GM12864 (cell line): ENCODE measurements at regions not wholly inside any gene's neighbourhood (a gene's known extent, or its start where the extent isn't known, plus 50 kb on each side); places are given as distances from the start of the nearest gene placed in this dataset.

Experiments
- DNase-seq: peaks from one replicate; pipeline ENCODE4 v3.0.0-alpha.2; 2011; ENCODE audit warnings: low read depth
- H3K4me3 ChIP-seq: 2 replicates; pipeline ENCODE4 v1.5.1; 2011; ENCODE audit warnings: mild to moderate bottlenecking, low read depth, low read length, control low read depth
- TF ChIP-seq, protein P1 (sequence below): IDR thresholded peaks from 2 replicates; pipeline ENCODE4 v1.5.1; 2011; ENCODE audit warnings: low read depth, mild to moderate bottlenecking, moderate library complexity, low read length, control low read depth, inconsistent platforms; ENCODE audit errors: missing control alignments

DNA sequence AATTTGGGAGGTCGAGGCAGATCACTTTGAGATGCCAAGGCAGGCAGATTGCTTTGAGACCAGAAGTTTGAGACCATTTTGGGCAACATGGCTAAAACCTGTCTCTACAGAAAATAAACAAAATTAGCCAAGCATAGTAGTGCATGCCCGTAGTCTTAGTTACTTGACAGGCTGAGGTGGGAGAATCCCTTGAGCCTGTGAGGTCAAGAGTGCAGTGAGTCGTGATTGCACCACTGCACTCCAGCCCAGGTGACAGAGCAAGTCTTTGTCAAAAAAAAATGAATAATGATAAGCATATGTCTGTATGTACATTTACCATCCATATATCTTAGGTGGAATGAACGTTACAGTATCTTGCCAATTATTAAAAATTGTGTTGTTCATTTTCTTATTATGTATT is 2447.7 kb downstream of the PCDH9 start:
- H3K4me3 ChIP-seq: no peak overlapping the region
- TF ChIP-seq, protein P1, sequence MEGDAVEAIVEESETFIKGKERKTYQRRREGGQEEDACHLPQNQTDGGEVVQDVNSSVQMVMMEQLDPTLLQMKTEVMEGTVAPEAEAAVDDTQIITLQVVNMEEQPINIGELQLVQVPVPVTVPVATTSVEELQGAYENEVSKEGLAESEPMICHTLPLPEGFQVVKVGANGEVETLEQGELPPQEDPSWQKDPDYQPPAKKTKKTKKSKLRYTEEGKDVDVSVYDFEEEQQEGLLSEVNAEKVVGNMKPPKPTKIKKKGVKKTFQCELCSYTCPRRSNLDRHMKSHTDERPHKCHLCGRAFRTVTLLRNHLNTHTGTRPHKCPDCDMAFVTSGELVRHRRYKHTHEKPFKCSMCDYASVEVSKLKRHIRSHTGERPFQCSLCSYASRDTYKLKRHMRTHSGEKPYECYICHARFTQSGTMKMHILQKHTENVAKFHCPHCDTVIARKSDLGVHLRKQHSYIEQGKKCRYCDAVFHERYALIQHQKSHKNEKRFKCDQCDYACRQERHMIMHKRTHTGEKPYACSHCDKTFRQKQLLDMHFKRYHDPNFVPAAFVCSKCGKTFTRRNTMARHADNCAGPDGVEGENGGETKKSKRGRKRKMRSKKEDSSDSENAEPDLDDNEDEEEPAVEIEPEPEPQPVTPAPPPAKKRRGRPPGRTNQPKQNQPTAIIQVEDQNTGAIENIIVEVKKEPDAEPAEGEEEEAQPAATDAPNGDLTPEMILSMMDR: no peak
- DNase-seq: no peak

DNA sequence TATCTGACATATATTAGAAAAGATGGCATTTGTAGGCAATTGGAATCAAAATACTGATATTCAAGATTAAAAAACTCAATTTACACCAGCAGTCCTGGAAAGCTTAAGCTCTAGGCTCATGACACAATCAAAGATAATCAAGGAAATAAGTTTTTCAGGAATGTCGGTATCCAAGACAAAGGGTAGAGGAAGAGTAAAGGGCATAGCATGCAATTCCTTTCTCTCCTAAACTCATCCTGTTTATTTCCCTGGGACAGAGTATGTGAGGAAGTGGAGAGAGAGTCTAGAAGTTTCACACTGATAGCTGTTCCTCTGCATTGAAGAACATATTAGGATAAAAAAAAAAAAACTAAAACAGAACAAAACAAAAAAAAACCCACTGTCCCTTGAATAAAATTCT is 2452.1 kb downstream of the PCDH9 start:
- DNase-seq: no peak
- TF ChIP-seq, protein P1: no peak
- H3K4me3 ChIP-seq: no peak overlapping the region

DNA sequence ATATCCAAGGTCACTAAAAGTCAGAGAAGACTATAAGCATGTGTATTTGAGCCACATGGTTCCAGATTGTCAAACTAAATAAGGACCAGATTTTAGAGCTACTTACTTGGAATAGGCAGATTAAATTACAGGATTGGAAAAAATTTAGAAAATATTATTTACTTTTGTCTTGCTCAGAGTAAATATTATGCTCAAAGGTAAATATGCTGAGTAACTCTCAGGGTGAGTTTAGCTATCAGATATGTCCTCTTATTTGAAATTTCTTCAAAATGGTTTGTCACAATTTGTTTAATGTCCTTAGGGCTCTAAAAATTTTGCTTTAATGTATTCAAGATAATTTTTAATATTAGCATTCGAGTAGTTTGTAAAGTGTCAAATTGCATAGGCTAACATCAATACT is 2455.2 kb downstream of the PCDH9 start:
- no peak for DNase-seq
- no peak overlapping the region for H3K4me3 ChIP-seq
- TF ChIP-seq, protein P1: no peak

DNA sequence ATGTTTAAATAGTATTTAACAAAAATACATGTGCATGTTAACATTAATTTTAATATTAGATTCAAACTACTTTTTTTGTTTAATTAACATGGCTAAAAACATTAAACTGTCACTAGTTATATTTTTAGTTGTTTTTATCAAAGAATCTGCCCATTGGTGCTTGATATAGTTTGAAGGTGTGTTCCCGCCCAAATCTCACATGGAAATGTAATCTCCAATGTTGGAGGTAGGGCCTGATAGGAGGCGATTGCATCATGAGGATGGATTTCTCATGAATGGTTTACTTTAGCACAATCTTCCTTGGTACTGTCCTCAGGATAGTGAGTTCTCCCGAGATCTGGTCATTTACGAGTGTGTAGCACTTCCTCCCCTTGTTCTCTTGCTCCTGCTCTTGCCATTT is 2459.4 kb downstream of the PCDH9 start:
- DNase-seq: no peak
- TF ChIP-seq, protein P1: no peak
- H3K4me3 ChIP-seq: no peak overlapping the region

DNA sequence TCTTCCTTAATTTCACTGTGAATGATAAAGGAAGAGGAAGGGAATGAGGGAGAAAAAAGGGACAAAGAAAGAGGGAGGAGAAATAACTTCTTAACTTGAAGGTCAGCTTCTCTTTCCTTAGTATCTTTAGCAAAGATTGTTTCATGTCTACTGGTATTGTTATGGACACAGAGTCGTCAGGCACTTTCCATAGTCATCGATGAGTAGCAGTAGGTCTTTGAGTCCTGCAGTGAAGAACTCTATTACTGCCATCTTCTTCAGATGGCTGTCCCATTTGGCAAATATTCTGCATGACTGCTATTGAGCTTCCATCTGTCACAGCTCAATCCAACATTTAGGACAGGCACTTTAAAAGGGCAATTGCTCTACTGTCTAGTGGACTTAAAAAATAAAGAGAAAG is 2463.1 kb downstream of the PCDH9 start:
- TF ChIP-seq, protein P1: no peak
- no peak overlapping the region for H3K4me3 ChIP-seq
- no peak for DNase-seq

DNA sequence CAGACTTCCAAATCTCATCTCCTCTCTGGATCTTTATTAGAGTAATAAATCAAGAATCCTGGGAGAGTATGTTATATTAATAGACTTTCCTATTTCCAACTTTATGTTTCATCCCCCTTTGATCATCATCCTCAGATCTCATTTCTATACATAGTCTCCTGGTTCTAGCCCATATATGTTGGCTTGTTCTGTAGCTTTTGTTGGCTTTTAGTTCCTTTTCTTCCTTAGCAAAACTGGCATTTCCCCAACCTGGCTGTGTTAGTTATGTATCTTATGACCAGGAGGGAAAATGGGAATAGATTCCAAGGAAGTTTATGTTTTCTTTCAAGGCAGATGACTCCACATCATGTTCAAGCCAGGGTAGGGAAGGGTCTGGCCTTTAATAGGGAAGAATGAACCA is 2464.5 kb downstream of the PCDH9 start:
- H3K4me3 ChIP-seq: no peak overlapping the region
- TF ChIP-seq, protein P1: no peak
- no peak for DNase-seq

DNA sequence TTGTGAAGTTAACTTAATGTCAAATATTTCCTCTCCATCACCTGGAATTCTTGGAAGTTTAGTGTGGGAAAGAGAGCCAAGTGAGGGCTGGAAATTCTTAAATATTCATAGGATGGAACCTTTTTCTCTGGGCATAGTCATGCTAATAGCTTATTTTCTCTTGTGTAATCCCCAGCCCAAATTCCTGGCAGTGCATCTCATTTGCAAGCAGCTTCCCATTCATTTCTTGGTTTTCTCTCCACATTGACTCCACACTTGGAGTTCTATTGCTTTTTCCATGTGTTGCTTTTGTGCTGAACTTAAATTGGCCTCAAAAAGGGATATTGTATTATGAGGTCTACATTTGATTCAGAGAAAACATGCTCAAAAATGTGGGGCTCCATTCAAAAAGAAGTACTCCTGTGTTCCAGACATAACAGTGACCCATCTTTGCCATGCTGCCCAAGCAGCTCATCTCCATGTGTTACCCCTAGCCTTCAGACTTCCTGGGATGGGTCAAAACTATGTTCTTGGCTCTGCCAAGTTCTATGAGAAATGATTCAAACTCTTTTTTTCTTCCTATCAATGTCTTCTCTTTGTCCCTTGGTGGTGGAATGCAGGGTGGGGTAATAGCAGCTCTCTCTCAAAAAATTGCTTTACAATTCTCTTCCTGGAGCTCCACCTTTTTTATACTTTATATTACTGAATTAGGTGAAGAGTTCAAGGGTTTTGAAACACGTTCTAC is 2471.5 kb downstream of the PCDH9 start:
- TF ChIP-seq, protein P1: no peak
- no peak overlapping the region for H3K4me3 ChIP-seq
- DNase-seq: no peak
